ENCODE measurements at regions not wholly inside any gene's neighbourhood (a gene's known extent, or its start where the extent isn't known, plus 50 kb on each side); places are given as distances from the start of the nearest gene placed in this dataset.

DNA sequence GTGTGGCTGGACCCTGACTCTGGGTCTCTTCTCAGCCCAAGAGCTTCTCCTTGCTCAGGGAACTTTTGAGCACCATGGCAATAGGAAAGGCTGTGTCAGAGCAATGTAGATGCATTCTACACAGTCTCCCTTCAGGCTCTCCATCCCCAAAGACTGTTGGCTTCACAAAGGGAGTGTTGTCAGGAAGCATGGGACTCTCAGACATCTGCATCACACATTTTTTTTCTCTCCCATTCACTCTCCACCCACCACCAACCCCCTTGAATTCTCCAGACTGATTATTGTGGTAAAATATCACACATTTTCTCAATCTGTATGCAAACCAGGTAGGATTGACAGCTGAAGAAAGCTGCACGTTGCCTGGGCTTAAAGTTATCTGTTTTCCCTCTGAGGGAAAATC, 105.4 kb upstream of the WARS2 start:
- Histone ChIP-seq H3K27ac (no peak overlapping the region), H3K4me3 (no peak overlapping the region), H3K36me3 (no peaks in the 10 kb centered on the region), H3K27me3 (no peaks in the 10 kb centered on the region), H3K9me3 (no peaks in the 10 kb centered on the region), H3K4me1 (no peaks in the 10 kb centered on the region)
- TF ChIP-seq POLR2A (IDR thresholded peaks at IDR 0.05) = no peak
- TF ChIP-seq, protein P1, sequence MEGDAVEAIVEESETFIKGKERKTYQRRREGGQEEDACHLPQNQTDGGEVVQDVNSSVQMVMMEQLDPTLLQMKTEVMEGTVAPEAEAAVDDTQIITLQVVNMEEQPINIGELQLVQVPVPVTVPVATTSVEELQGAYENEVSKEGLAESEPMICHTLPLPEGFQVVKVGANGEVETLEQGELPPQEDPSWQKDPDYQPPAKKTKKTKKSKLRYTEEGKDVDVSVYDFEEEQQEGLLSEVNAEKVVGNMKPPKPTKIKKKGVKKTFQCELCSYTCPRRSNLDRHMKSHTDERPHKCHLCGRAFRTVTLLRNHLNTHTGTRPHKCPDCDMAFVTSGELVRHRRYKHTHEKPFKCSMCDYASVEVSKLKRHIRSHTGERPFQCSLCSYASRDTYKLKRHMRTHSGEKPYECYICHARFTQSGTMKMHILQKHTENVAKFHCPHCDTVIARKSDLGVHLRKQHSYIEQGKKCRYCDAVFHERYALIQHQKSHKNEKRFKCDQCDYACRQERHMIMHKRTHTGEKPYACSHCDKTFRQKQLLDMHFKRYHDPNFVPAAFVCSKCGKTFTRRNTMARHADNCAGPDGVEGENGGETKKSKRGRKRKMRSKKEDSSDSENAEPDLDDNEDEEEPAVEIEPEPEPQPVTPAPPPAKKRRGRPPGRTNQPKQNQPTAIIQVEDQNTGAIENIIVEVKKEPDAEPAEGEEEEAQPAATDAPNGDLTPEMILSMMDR (IDR thresholded peaks at IDR 0.05 in 4 of 5, conservative IDR thresholded peaks at IDR 0.05 in 1 of 5) = no peak
- DNase-seq (no peak), ATAC-seq (no peak)
- in situ Hi-C loops (cut with MboI; ENCODE audit: low sequenced_read_pairs in 4 of 4) (no loop called here), intact Hi-C loops (cut with DNase I; ENCODE audit: low total_unique reads) (no loop called here)

DNA sequence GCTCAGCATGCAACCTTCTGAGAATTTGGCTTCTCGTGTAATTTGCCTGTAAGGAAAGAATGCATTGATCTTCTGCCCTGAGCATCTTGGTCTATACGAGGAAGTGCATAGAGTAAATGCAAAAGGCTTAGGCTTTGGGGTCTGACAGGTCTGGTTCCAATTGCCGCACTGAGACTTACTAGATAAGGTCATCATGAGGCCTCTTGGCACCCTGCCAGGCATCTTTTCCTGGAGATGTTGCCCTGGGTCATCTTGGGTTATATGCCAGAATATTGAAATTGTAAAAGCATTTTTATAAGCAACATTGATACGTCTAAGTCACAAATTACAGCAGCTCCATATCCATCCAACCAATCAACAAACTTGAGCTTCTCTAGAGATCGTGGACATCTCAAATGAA, 108.8 kb upstream of the WARS2 start:
- no peak for ATAC-seq
- in situ Hi-C loops (cut with MboI; ENCODE audit: low sequenced_read_pairs in 4 of 4) = no loop called here

DNA sequence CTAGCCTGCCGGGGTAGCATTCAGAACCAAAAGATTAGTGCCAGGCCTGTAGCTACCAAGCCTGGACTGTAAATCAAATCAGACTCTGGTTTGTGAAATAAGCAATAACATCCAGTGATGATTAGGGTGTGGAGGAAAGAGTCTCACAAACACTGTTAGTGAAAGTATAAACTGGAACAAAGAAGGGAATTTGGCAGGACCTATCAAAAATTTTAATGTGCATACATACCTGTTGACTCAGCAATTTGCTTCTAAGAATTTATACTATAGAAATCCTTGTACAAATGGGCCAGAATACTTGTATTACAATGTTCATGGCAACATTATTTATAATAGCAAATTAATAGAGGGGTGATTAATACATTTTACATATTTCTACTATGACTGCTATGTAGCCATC, 109.8 kb upstream of the WARS2 start:
- no peaks in the 10 kb centered on the region for H3K4me1 ChIP-seq
- no peaks in the 10 kb centered on the region for H3K9me3 ChIP-seq
- no peak overlapping the region for H3K4me3 ChIP-seq
- no peak for TF ChIP-seq POLR2A (IDR thresholded peaks at IDR 0.05)
- TF ChIP-seq, protein P1 (IDR thresholded peaks at IDR 0.05 in 4 of 5, conservative IDR thresholded peaks at IDR 0.05 in 1 of 5) = no peak
- no peaks in the 10 kb centered on the region for H3K27me3 ChIP-seq
- intact Hi-C loops (cut with DNase I; ENCODE audit: low total_unique reads) = no loop called here
- H3K36me3 ChIP-seq = no peaks in the 10 kb centered on the region
- in situ Hi-C loops (cut with MboI; ENCODE audit: low sequenced_read_pairs in 4 of 4) = no loop called here
- H3K27ac ChIP-seq = no peak overlapping the region
- ATAC-seq (no peak), DNase-seq (no peak)

More for the DNA sequence above, 108.8 kb upstream of the WARS2 start:
- Histone ChIP-seq H3K4me3 (no peak overlapping the region), H3K27ac (no peak overlapping the region), H3K9me3 (no peaks in the 10 kb centered on the region), H3K36me3 (no peaks in the 10 kb centered on the region), H3K27me3 (no peaks in the 10 kb centered on the region), H3K4me1 (no peaks in the 10 kb centered on the region)
- intact Hi-C loops (cut with DNase I; ENCODE audit: low total_unique reads) = no loop called here
- no peak for DNase-seq
- TF ChIP-seq POLR2A (IDR thresholded peaks at IDR 0.05) = no peak
- TF ChIP-seq, protein P1 (IDR thresholded peaks at IDR 0.05 in 4 of 5, conservative IDR thresholded peaks at IDR 0.05 in 1 of 5) = no peak

DNA sequence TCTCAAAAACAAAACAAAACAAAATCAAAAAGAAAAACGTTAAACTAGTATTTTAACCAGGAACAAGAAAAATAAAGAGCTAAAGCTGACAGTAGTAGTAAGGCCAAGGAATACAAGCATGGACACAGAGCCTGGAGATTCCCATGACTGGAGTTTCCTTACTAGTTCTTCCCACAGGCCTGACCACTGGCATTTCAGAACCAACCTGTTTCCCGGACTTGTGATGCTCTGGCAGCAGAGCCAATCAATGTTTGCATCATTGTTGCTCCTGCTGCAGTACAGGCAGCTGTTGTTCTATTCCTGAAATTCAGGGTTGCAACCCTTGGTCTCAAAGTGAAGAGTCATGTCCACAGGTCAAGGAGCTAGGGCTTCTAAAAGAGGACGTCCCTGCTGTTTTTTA, 111.3 kb upstream of the WARS2 start:
- no peak for ATAC-seq
- in situ Hi-C loops (cut with MboI; ENCODE audit: low sequenced_read_pairs in 4 of 4) = no loop called here
- no peaks in the 10 kb centered on the region for H3K27me3 ChIP-seq

DNA sequence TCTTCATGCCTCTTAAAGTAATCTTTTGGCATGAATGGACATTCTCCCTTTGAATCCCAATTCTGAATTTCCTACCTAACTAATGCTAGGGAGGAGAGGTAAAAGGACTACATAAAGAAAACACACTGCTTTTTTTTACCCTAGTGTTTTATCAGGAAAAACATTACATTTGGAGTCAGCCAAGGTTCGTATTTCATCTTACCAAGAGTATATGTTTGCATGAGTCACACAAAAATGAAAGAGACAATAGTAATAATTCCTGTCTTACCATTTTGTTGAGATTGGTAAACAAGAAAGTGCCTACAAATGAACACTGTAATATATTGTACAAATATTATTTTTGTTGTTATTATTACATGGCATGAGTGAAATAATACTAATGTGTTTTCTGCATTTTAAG, 112.9 kb upstream of the WARS2 start:
- TF ChIP-seq POLR2A (IDR thresholded peaks at IDR 0.05) = no peak
- TF ChIP-seq, protein P1 (IDR thresholded peaks at IDR 0.05 in 4 of 5, conservative IDR thresholded peaks at IDR 0.05 in 1 of 5) = no peak
- Histone ChIP-seq H3K4me3 (no peak overlapping the region), H3K27ac (no peak overlapping the region), H3K4me1 (no peaks in the 10 kb centered on the region), H3K27me3 (no peaks in the 10 kb centered on the region), H3K9me3 (no peaks in the 10 kb centered on the region), H3K36me3 (no peaks in the 10 kb centered on the region)
- no peak for DNase-seq
- in situ Hi-C loops (cut with MboI; ENCODE audit: low sequenced_read_pairs in 4 of 4) (no loop called here), intact Hi-C loops (cut with DNase I; ENCODE audit: low total_unique reads) (no loop called here)
- ATAC-seq = no peak

More for the DNA sequence above, 111.3 kb upstream of the WARS2 start:
- H3K36me3 ChIP-seq = no peaks in the 10 kb centered on the region
- intact Hi-C loops (cut with DNase I; ENCODE audit: low total_unique reads) = no loop called here
- DNase-seq = no peak
- H3K27ac ChIP-seq = no peak overlapping the region
- no peaks in the 10 kb centered on the region for H3K4me1 ChIP-seq
- H3K4me3 ChIP-seq = no peak overlapping the region
- no peak for TF ChIP-seq POLR2A (IDR thresholded peaks at IDR 0.05)
- TF ChIP-seq, protein P1 (IDR thresholded peaks at IDR 0.05 in 4 of 5, conservative IDR thresholded peaks at IDR 0.05 in 1 of 5) = no peak
- no peaks in the 10 kb centered on the region for H3K9me3 ChIP-seq

Data from gastrocnemius medialis (tissue), 4 donors.